Central memory CD4-positive, alpha-beta T cell (primary cell): ENCODE measurements at regions not wholly inside any gene's neighbourhood (a gene's known extent, or its start where the extent isn't known, plus 50 kb on each side); places are given as distances from the start of the nearest gene placed in this dataset.

Experiments
- DNase-seq: peaks from one replicate; pipeline ENCODE4 v3.0.0; 2022

DNA sequence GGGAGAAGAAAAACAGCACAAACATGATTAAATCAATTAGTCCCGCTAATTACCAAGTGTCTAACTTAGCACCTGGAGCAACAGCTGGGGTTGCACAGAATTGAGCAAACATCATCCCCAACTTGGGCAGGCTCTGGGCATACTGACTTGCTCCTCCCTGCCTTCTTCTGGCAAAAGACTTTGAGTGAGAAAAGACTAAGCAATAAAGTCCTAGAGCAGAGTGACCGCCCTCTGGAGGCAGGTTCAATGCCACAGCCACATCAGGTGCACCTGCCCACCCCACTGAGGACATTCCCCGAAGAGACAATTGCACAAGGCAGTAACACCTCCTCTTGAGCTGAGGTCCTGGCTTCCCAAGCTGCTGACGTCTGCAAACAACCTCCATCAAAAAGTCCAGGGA is 358.3 kb downstream of the SOX9 start:
- no peak for DNase-seq

- no peak for DNase-seq
Measured at GRCh38 chr17:72481572-72481971, 360.8 kb downstream of the SOX9 start.

- DNase-seq: no peak
Measured at GRCh38 chr17:72485596-72485995, 364.8 kb downstream of the SOX9 start.

GRCh38 chr17:72486806-72487205 is 366.0 kb downstream of the SOX9 start:
- DNase-seq: no peak

DNA sequence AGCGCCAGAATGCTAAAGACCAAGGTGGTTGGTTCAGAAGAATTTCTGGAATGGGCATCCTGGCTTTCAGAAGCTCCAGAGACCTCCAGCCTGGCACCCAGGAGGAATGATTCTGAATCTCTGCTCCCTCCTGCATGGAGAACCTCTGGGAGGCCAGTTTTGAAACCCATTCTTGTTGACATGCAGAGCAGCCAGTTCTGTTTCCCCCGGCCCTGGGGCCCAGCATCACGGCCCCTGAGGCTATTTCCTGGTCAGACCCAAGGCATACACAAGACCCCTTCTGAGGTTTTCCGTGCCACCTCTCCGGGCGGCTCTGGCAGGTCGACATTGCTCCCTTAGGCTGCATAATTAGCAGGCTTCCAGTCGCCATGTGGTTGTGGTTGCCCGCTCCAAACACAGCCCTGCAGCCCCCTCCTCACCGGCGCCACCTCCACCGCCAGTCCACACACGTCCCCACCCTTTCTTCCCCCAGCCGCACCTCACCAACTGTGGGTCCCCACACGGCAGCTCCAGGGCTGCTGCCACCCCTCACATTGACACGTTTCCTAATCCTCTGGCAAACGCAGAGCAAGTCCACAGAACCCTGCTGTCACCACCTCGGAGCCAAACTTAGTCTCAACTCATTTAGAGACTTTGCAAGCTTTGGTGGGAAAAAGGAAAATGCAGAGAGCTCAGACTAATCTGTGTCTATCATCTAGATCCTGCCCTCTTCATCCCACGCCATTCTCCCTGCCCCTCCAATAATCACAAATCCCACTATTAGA is 367.1 kb downstream of the SOX9 start:
- DNase-seq: no peak

GRCh38 chr17:72488555-72489271 is 367.9 kb downstream of the SOX9 start:
- DNase-seq: no peak

- no peak for DNase-seq
Measured at GRCh38 chr17:72489272-72489641, 368.4 kb downstream of the SOX9 start.

GRCh38 chr17:72491102-72491501 is 370.3 kb downstream of the SOX9 start:
- no peak for DNase-seq

GRCh38 chr17:72492494-72492893 is 371.7 kb downstream of the SOX9 start:
- no peak for DNase-seq

DNA sequence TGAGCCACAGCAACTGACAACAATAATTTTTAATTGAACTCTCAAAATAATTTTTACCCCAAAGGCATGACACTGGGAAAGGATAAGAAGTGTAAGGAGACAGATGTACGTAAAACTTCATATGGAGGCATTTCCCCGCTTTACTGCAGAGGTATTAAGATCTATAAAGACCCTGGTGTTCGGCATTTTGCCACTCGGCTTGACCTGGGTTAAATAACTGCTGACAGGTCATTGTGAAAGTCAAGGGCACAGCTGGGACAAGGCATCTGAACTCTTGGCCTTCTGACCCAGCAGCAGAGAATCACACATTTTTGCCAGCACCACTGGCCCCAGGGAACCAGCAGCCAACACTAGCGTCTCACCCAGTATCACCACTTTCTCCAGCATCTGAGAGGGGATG is 372.1 kb downstream of the SOX9 start:
- no peak for DNase-seq

- no peak for DNase-seq
Measured at GRCh38 chr17:72494566-72494965, 373.7 kb downstream of the SOX9 start.

DNA sequence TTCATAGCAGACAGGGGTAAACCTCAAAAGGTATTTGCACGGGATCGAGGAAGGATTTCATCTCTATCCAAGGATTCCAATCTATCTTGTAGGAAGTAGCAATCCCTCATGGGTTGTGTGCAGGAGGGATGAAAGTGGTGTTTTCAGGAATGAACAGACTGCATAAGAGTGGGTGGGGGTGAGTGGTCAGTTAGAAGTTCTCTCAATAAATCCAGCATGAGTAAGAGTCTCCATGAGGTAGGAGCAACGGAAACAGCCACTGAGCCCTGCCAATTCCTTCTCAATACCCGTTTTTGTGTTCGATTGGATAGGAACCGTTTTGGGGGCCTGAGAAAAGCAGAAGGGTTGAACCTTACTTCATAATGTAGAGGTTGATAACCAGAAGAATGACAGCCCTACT is 375.6 kb downstream of the SOX9 start:
- DNase-seq: no peak

- no peak for DNase-seq
Measured at GRCh38 chr17:72497915-72498314, 377.1 kb downstream of the SOX9 start.

GRCh38 chr17:72498364-72499210 is 377.8 kb downstream of the SOX9 start:
- no peak for DNase-seq

DNA sequence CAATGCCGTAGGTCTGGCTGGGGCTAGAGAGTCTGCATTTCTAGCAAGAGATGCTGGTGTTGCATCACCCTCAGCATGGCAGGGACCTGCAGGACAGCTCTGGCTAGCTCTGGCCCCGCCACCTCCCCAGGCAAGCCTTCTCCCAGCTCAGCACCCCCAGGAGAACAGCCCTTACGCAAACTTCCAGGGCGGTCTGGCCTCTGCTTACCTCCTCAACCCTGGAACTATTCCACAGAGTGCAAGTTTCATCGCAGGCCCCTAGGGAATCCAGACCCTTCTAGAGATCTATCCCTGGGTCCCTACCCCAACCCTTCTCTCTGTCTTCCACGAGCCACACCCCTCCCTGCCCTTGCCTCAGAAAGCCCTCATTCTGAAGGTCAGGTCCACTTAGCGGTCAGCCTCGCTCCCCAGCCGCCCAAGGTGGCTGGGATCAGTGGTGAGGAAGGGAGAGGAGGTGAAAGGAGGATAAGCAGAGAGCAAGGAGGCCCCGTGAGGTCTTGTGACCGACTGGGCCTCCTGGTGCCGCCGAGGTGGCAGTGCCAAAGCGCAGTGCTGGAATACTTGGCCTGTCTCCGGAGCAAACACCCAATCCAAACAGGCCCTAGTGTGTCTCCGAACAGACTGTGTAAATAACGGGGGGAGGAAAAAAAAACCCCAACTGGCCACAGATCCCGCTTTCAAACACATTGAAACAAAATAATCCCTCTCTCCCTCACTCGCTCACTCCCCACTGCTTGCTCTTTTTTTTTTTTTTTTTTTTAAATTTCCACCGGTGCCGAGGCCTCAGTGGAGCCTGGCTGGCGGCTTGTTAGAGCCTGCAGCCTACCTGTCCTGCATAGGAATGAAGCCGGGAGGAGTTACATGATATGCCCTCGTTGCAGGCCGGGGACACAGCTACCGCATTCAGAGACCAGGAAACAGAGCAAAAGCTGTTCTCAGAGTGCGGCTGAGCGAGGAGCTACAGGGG is 380.9 kb downstream of the SOX9 start:
- no peak for DNase-seq

GRCh38 chr17:72502371-72503341 is 381.8 kb downstream of the SOX9 start:
- DNase-seq: no peak

DNA sequence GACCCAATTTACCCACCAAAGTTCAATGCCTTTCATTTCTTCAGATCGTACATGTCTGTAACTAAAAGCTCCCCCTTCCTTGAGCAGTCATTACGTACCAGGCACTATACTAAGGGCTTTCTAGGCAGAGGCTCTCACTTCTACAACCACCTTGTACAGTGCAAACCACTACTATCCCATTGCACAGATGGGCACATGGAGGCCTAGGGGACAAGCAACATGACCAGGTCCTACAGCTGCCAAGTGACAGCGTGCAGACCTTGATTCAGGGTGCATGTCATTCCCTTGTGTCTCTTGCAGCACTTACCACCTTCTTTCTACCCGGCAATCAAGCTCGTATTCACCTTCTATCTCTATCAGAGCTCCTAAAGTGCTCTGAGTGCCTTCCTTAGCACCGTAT is 382.7 kb downstream of the SOX9 start:
- DNase-seq: no peak

DNA sequence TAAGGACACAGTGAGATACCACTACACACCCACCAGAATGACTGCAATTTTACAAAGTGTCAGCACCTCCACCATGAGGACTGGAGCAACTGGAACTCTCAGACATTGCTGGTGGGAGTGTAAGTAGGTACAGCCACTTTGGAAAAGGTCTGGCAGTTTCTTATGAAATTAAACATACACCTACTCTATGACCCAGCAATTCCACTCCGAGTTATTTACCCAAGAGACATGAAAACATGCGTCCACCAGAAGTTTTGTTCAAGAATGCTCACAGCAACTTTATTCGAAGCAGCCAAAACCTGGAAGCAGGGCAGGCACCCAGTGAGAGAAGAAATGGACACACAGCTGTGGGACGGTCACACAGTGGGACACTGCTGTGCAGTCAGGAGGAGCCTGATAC is 384.0 kb downstream of the SOX9 start:
- no peak for DNase-seq

DNA sequence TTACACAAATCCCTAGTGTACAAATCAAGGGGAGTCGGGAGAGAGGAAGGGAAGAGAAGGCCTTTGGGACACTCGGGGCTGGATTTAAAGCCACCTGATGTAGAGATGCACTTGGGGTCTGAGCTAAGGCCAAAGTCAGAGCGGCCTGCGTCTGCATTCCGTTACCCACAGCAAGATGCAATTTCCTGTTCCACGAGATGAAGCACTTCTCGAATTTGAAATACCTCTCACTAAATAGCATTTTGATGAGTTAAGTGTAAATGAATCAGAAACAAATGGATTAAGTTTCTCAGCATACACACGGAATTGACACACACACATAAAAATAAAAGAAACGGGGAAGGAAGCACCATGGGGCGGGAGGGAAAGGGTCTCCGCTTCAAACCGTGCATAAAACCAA is 386.0 kb downstream of the SOX9 start:
- DNase-seq: no peak

GRCh38 chr17:72507370-72507769 is 386.6 kb downstream of the SOX9 start:
- DNase-seq: no peak

DNA sequence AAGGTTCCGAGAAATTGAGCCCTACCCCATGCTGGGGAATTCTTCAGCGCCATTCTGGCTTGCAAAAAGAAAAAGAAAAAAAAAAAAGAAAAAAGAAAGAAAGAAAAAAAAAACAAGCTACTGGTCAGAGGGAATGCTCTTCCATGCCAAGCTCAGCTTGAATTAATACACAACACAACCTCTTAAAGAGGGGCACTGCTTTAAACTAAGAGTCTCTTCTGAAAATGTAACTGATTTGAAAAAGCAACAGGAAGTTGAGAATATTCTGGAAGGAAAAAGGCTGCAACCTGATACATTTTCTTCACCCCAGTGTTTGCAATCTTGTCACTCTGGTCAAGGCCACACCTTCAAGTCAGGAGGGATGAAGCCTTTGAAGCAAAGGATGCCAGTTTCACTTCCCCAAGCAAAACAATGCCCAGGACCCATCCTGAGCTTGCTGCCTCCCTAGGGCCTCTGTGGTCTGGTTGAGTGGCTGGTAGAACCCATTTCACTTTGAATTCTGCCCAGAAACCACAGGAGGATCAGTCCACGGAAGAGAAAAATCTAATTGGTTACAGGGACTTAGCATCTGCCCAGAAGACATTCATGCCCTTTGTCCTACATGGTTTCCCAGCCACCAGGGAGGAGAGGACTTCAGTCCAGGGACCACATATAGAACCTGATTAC is 389.7 kb downstream of the SOX9 start:
- DNase-seq: no peak
